Activated naive CD8-positive, alpha-beta T cell treated with anti-CD3 and anti-CD28 coated beads, Interleukin-2, amount 50 U/mL, for 24 hours (primary cell): ENCODE measurements at regions not wholly inside any gene's neighbourhood (a gene's known extent, or its start where the extent isn't known, plus 50 kb on each side); places are given as distances from the start of the nearest gene placed in this dataset.

ENCODE experiments used
- ATAC-seq: fragments of 150-1000 bp; cut with Tn5 transposase; one replicate; pipeline ENCODE4 v1.10.0; 2021
- DNase-seq: peaks from one replicate; pipeline ENCODE4 v3.0.0; 2021
- H3K27ac Mint-ChIP-seq: one replicate; pipeline ENCODE4 v1.8.0; 2021; ENCODE audit warnings: mild to moderate bottlenecking, mixed read lengths
- H3K27me3 Mint-ChIP-seq: one replicate; pipeline ENCODE4 v1.8.0; 2021; ENCODE audit warnings: mixed read lengths
- H3K36me3 Mint-ChIP-seq: one replicate; pipeline ENCODE4 v1.8.0; 2021; ENCODE audit warnings: low read depth, mixed read lengths
- H3K4me1 Mint-ChIP-seq: one replicate; pipeline ENCODE4 v1.8.0; 2021; ENCODE audit warnings: mixed read lengths
- H3K4me3 Mint-ChIP-seq: one replicate; pipeline ENCODE4 v1.8.0; 2021; ENCODE audit warnings: mild to moderate bottlenecking, moderate library complexity, mixed read lengths
- H3K9me3 Mint-ChIP-seq: one replicate; pipeline ENCODE4 v1.8.0; 2021; ENCODE audit warnings: mixed read lengths

- DNase-seq (no peak), ATAC-seq (no peak)
- Mint-ChIP-seq H3K27me3 (no peaks in the 10 kb centered on the region), H3K9me3 (no peaks in the 10 kb centered on the region), H3K4me1 (no peaks in the 10 kb centered on the region), H3K27ac (no peak overlapping the region), H3K4me3 (no peak overlapping the region), H3K36me3 (no peaks in the 10 kb centered on the region)
Measured at GRCh38 chr7:89401099-89401498, 605.6 kb upstream of the TEX47 start.

GRCh38 chr7:89401690-89402089 is 606.2 kb upstream of the TEX47 start:
- Mint-ChIP-seq H3K4me1 (no peaks in the 10 kb centered on the region), H3K36me3 (no peaks in the 10 kb centered on the region), H3K27ac (no peak overlapping the region), H3K4me3 (no peak overlapping the region), H3K27me3 (no peaks in the 10 kb centered on the region), H3K9me3 (no peaks in the 10 kb centered on the region)
- no peak for ATAC-seq
- no peak for DNase-seq

GRCh38 chr7:89451911-89452310 is 656.4 kb upstream of the TEX47 start:
- Mint-ChIP-seq H3K4me1 (no peaks in the 10 kb centered on the region), H3K4me3 (no peak overlapping the region), H3K27ac (no peak overlapping the region), H3K9me3 (no peaks in the 10 kb centered on the region), H3K27me3 (no peaks in the 10 kb centered on the region), H3K36me3 (no peaks in the 10 kb centered on the region)
- ATAC-seq (no peak), DNase-seq (no peak)

- no peaks in the 10 kb centered on the region for H3K9me3 Mint-ChIP-seq
- no peaks in the 10 kb centered on the region for H3K27me3 Mint-ChIP-seq
- no peak for ATAC-seq
- H3K27ac Mint-ChIP-seq, result no peak overlapping the region
- H3K36me3 Mint-ChIP-seq, result no peaks in the 10 kb centered on the region
- H3K4me1 Mint-ChIP-seq, result no peaks in the 10 kb centered on the region
- no peak overlapping the region for H3K4me3 Mint-ChIP-seq
- DNase-seq, result no peak
Measured at GRCh38 chr7:89456556-89456955, 661.0 kb upstream of the TEX47 start.

- Mint-ChIP-seq H3K9me3 (no peaks in the 10 kb centered on the region), H3K27me3 (no peaks in the 10 kb centered on the region), H3K36me3 (no peaks in the 10 kb centered on the region), H3K4me3 (no peak overlapping the region), H3K27ac (no peak overlapping the region), H3K4me1 (no peaks in the 10 kb centered on the region)
- ATAC-seq (no peak), DNase-seq (no peak)
Measured at GRCh38 chr7:89458114-89458513, 662.6 kb upstream of the TEX47 start.

GRCh38 chr7:89474456-89474855 is 678.9 kb upstream of the TEX47 start:
- no peaks in the 10 kb centered on the region for H3K36me3 Mint-ChIP-seq
- ATAC-seq, result no peak
- DNase-seq, result no peak
- no peak overlapping the region for H3K27ac Mint-ChIP-seq
- H3K4me3 Mint-ChIP-seq, result no peak overlapping the region
- H3K4me1 Mint-ChIP-seq, result no peaks in the 10 kb centered on the region
- H3K27me3 Mint-ChIP-seq, result no peaks in the 10 kb centered on the region
- peaks cover 12% of the 10 kb centered on the region for H3K9me3 Mint-ChIP-seq

- DNase-seq, result no peak
- no peaks in the 10 kb centered on the region for H3K36me3 Mint-ChIP-seq
- ATAC-seq, result no peak
- no peaks in the 10 kb centered on the region for H3K9me3 Mint-ChIP-seq
- no peaks in the 10 kb centered on the region for H3K27me3 Mint-ChIP-seq
- no peak overlapping the region for H3K27ac Mint-ChIP-seq
- H3K4me3 Mint-ChIP-seq, result no peak overlapping the region
- H3K4me1 Mint-ChIP-seq, result no peaks in the 10 kb centered on the region
Measured at GRCh38 chr7:89477991-89478390, 676.3 kb upstream of the STEAP1 start.

- Mint-ChIP-seq H3K27me3 (no peaks in the 10 kb centered on the region), H3K36me3 (no peaks in the 10 kb centered on the region), H3K4me3 (no peak overlapping the region), H3K27ac (no peak overlapping the region), H3K9me3 (no peaks in the 10 kb centered on the region), H3K4me1 (no peaks in the 10 kb centered on the region)
- ATAC-seq, result no peak
- DNase-seq, result no peak
Measured at GRCh38 chr7:89495704-89496103, 658.6 kb upstream of the STEAP1 start.

GRCh38 chr7:89500084-89500483 is 654.2 kb upstream of the STEAP1 start:
- DNase-seq (no peak), ATAC-seq (no peak)
- Mint-ChIP-seq H3K36me3 (no peaks in the 10 kb centered on the region), H3K9me3 (no peaks in the 10 kb centered on the region), H3K27me3 (no peaks in the 10 kb centered on the region), H3K27ac (no peak overlapping the region), H3K4me1 (no peaks in the 10 kb centered on the region), H3K4me3 (no peak overlapping the region)

- Mint-ChIP-seq H3K36me3 (no peaks in the 10 kb centered on the region), H3K9me3 (no peaks in the 10 kb centered on the region), H3K27ac (no peak overlapping the region), H3K4me3 (no peak overlapping the region), H3K4me1 (no peaks in the 10 kb centered on the region), H3K27me3 (no peaks in the 10 kb centered on the region)
- DNase-seq (no peak), ATAC-seq (no peak)
Measured at GRCh38 chr7:89503281-89503680, 651.0 kb upstream of the STEAP1 start.

GRCh38 chr7:89507034-89507433 is 647.2 kb upstream of the STEAP1 start:
- H3K9me3 Mint-ChIP-seq, result no peaks in the 10 kb centered on the region
- H3K27me3 Mint-ChIP-seq, result no peaks in the 10 kb centered on the region
- no peak for ATAC-seq
- no peaks in the 10 kb centered on the region for H3K36me3 Mint-ChIP-seq
- no peak overlapping the region for H3K4me3 Mint-ChIP-seq
- no peak overlapping the region for H3K27ac Mint-ChIP-seq
- no peak for DNase-seq
- H3K4me1 Mint-ChIP-seq, result no peaks in the 10 kb centered on the region

GRCh38 chr7:89511900-89512299 is 642.4 kb upstream of the STEAP1 start:
- Mint-ChIP-seq H3K4me3 (no peak overlapping the region), H3K36me3 (no peaks in the 10 kb centered on the region), H3K27ac (no peak overlapping the region), H3K9me3 (no peaks in the 10 kb centered on the region), H3K4me1 (no peaks in the 10 kb centered on the region), H3K27me3 (no peaks in the 10 kb centered on the region)
- ATAC-seq (no peak), DNase-seq (no peak)

- H3K4me1 Mint-ChIP-seq, result no peaks in the 10 kb centered on the region
- DNase-seq, result no peak
- no peaks in the 10 kb centered on the region for H3K27me3 Mint-ChIP-seq
- no peak for ATAC-seq
- no peaks in the 10 kb centered on the region for H3K36me3 Mint-ChIP-seq
- no peaks in the 10 kb centered on the region for H3K9me3 Mint-ChIP-seq
- H3K4me3 Mint-ChIP-seq, result no peak overlapping the region
- H3K27ac Mint-ChIP-seq, result no peak overlapping the region
Measured at GRCh38 chr7:89514970-89515369, 639.3 kb upstream of the STEAP1 start.

- no peaks in the 10 kb centered on the region for H3K27me3 Mint-ChIP-seq
- no peak overlapping the region for H3K4me3 Mint-ChIP-seq
- no peaks in the 10 kb centered on the region for H3K36me3 Mint-ChIP-seq
- H3K4me1 Mint-ChIP-seq, result no peaks in the 10 kb centered on the region
- DNase-seq (no peak), ATAC-seq (no peak)
- no peak overlapping the region for H3K27ac Mint-ChIP-seq
- no peaks in the 10 kb centered on the region for H3K9me3 Mint-ChIP-seq
Measured at GRCh38 chr7:89517815-89518214, 636.5 kb upstream of the STEAP1 start.

GRCh38 chr7:89549768-89550167 is 604.5 kb upstream of the STEAP1 start:
- Mint-ChIP-seq H3K4me3 (no peak overlapping the region), H3K4me1 (no peaks in the 10 kb centered on the region), H3K9me3 (no peaks in the 10 kb centered on the region), H3K27me3 (no peaks in the 10 kb centered on the region), H3K27ac (no peak overlapping the region), H3K36me3 (no peaks in the 10 kb centered on the region)
- DNase-seq (no peak), ATAC-seq (no peak)

GRCh38 chr7:89554209-89554608 is 600.1 kb upstream of the STEAP1 start:
- no peaks in the 10 kb centered on the region for H3K27me3 Mint-ChIP-seq
- H3K27ac Mint-ChIP-seq, result no peak overlapping the region
- DNase-seq (no peak), ATAC-seq (no peak)
- no peaks in the 10 kb centered on the region for H3K36me3 Mint-ChIP-seq
- H3K9me3 Mint-ChIP-seq, result peaks cover 4% of the 10 kb centered on the region
- H3K4me1 Mint-ChIP-seq, result no peaks in the 10 kb centered on the region
- H3K4me3 Mint-ChIP-seq, result no peak overlapping the region
